ENCODE measurements at regions not wholly inside any gene's neighbourhood (a gene's known extent, or its start where the extent isn't known, plus 50 kb on each side); places are given as distances from the start of the nearest gene placed in this dataset.
"Not testable (repeated sequence)": the region's sequence is repeated elsewhere in the genome, so short reads cannot be mapped to it uniquely, and the experiment has no call there.

DNA sequence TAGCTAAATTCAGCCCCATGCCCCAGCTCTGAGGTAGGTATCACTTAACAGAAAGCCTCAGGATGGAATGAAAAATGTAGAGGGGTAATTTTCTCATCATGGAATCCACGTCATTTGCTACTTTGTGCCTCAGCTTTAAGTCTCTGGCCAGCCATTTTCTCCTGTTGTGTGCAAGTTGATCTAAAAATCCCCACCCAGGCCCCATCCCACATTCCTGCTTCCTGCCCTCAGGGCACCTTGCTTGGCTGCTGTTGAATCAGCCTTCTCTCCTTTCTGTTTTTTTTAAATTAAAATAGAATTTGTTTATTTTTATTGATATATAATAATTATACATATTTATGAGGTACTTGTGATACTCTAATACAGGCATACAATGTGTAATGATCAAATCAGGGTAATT is 179.9 kb upstream of the TSHZ3 start:
- DNase-seq (ENCODE audit: low read depth in 2 of 2): no peak

GRCh38 chr19:31530781-31531180 is 181.5 kb upstream of the TSHZ3 start:
- DNase-seq (ENCODE audit: low read depth in 2 of 2): no peak

GRCh38 chr19:31531326-31531725 is 182.1 kb upstream of the TSHZ3 start:
- DNase-seq (ENCODE audit: low read depth in 2 of 2): no peak

DNA sequence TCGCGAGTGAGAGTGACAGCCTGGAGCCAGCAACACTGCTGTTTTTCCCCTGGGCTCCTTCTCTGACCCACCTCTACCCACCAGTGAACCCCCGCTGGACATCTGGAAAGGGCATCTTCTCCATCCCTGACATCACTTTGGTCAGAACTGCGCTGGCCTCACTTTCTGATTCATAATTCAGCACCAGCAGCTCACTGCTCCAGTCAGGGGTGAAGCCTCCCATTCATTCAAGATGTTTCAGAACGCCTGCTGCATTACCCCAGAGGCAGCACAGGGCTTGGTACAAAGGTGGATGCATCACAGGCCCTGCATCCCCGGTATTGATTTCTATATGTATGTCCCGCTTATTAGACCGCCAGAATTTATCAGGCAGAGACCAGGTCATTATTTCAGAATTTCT is 182.8 kb upstream of the TSHZ3 start:
- no peak for DNase-seq (ENCODE audit: low read depth in 2 of 2)

DNA sequence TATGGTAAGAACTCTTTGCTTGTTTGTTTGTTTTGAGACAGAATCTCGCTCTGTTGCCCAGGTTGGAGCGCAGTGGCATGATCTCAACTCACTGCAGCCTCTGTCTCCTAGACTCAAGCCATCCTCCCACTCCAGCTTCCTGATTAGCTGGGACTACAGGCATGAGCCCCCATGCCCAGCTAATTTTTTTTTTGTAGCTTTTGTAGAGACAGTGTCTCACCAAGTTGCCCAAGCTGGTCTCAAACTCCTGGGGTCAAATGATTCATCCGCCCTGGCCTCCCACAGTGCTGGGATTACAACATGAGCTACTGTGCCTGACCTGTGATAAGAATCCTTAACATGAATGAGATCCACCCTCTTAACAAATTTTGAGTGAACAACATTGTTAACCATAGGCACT is 183.9 kb upstream of the TSHZ3 start:
- DNase-seq (ENCODE audit: low read depth in 2 of 2): no peak

DNA sequence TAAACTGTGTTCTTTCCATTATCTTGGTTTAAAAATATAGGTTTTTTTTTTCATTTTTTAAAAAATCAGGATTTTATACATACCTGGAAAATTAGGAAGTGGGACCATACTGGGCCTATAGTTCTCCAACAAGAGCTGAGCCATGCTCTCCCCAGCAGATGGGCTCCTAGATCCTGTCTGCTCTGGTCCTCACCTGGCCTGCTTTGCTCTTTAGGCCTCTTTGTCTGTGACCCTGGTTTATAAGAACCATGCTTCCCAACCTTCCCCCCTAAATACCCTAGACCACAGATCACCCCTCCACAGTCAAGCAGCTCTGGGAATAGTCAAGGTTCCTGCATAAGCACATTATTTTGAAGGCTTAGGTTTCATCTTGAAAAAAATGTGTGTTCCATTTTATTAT is 185.0 kb upstream of the TSHZ3 start:
- DNase-seq (ENCODE audit: low read depth in 2 of 2): no peak

DNA sequence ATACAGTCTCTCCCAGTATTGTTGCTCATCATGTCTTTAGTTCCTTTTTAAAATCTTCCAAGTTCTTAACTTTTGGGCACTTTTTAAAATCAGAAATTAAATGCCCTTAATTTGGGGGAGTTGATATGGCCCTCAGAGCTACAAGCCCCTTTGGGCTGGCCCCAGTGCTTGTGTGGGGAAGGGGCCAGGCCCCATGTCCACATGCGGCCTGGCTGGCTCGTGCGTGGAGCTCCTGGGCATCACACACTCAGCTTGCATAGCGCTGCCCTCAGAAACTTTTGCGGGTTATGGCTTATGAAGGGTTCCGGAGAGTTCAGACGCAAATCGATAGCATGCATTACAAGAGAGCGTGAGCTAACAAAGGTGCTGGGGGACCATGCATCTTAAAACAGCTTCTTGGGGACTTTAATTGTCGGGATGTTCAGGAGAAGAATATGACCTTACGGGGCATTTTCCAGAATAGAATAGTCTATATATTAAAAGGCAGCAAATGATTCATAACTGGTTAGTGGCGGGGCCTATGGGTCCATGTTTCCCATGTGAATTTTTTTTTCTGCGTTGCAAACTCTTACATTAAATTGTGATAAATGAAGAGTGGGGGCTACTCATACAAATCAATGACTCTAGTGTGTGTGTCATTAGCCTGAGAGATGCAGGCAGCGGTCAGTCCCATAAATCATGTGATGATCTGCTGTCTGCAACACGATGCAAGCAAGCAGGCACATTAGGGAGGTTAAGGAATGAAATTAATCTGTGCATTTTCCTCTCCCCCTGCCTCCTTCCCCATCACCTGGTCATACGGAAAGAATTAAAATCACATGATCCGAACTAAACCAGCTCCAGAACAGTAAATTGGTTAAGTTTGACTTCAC is 185.8 kb upstream of the TSHZ3 start:
- no peak for DNase-seq (ENCODE audit: low read depth in 2 of 2)

DNA sequence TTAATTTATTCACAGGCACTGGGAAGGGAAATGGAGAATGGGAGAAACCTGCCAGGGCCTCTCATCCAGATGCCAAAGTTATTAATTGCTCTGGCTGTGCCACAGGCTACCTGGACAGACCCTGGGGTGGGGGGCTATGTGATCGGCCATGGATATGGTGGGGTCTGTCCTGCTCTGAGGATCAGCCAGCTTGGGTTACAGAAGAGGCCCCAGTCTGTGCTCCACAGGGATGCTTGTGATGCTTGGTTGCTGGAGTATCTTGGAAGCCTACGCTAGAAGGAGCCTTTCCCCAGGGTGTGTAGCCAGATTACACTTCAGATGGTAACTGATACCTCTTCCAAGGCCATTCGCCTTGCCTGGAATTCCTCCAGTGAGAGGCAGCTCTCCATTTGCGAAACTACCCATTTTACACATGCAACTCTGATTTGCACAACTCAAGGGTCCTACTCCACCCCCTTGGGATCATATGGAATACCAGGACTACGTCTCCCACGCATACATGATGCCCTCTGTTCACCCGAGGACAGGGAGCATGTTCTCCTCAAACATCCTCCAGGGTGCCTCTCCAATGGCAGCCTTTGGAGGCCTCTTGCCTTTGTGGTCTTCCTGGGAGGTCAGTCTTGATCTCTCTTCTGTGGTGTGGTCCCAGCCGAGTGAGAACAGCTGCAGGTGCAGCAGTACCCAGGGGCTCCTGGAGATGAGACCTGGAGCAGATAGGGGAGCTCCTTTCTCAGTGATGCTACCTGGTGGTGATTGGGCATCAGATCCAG is 186.6 kb upstream of the TSHZ3 start:
- no peak for DNase-seq (ENCODE audit: low read depth in 2 of 2)

GRCh38 chr19:31537136-31537535 is 187.9 kb upstream of the TSHZ3 start:
- no peak for DNase-seq (ENCODE audit: low read depth in 2 of 2)

GRCh38 chr19:31537902-31538301 is 188.7 kb upstream of the TSHZ3 start:
- not testable (repeated sequence) for DNase-seq (ENCODE audit: low read depth in 2 of 2)

GRCh38 chr19:31538879-31539278 is 189.6 kb upstream of the TSHZ3 start:
- DNase-seq (ENCODE audit: low read depth in 2 of 2): no peak

- DNase-seq (ENCODE audit: low read depth in 2 of 2): no peak
Measured at GRCh38 chr19:31539386-31539785, 190.2 kb upstream of the TSHZ3 start.

GRCh38 chr19:31541396-31541795 is 192.2 kb upstream of the TSHZ3 start:
- DNase-seq (ENCODE audit: low read depth in 2 of 2): no peak

GRCh38 chr19:31543456-31543855 is 194.2 kb upstream of the TSHZ3 start:
- no peak for DNase-seq (ENCODE audit: low read depth in 2 of 2)

DNA sequence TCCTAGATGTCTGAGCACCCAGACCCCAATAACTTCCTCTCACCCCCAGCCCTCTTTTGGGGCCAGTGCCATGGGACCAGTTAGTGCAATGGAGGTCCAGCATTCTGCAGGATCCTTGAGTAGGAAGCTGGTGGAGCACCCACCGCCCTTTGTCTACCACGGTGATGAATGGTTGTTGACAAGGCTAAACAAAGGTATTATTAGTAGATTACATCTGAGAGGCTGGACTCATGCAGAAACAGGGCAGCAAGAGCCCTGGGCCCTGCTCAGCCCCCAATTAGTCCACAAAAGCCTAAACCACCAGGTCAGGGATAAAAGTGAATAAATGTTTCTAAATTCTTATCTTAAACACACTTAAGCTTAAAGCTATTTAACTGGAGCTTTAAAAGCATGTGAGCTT is 196.5 kb upstream of the TSHZ3 start:
- no peak for DNase-seq (ENCODE audit: low read depth in 2 of 2)

DNA sequence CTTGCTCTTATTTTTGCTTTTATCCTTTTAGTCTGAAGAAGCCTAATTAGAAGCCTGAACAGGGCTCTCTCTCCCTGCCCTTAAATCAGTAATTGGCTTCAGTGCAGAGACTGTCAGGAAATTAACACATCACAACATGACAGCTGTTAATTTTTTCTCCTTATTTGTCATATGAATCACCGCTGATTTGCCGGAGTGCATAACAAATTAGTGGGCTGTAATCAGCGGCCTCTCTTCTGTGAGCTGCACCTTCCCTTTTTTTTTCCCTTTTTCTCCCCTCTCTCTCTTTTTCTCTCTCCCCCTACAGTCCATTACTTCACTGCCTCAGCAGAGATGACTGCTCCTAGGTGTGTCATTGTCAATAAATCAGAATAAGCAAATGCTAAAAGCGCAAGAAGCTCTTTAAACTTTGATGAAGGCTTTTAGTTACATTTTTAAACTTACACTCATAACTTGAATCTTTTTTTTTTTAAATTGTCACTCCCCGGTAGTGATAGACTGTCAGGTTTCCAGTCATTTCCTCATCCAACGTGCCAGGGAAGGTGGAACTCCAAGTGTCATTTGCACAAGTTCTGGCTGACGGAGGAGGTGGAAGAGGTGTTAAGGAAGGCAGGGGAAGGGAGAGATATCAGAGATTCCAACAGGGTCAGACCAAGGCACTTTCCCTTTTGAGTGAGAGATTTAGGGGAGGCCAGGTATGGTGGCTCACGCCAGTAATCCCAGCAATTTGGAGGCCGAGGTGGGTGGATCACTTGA is 197.1 kb upstream of the TSHZ3 start:
- no peak for DNase-seq (ENCODE audit: low read depth in 2 of 2)

- DNase-seq (ENCODE audit: low read depth in 2 of 2): no peak
Measured at GRCh38 chr19:31548941-31549340, 199.7 kb upstream of the TSHZ3 start.

GRCh38 chr19:31553112-31553845 is 204.0 kb upstream of the TSHZ3 start:
- no peak for DNase-seq (ENCODE audit: low read depth in 2 of 2)

- no peak for DNase-seq (ENCODE audit: low read depth in 2 of 2)
Measured at GRCh38 chr19:31553846-31554215, 204.6 kb upstream of the TSHZ3 start.

DNA sequence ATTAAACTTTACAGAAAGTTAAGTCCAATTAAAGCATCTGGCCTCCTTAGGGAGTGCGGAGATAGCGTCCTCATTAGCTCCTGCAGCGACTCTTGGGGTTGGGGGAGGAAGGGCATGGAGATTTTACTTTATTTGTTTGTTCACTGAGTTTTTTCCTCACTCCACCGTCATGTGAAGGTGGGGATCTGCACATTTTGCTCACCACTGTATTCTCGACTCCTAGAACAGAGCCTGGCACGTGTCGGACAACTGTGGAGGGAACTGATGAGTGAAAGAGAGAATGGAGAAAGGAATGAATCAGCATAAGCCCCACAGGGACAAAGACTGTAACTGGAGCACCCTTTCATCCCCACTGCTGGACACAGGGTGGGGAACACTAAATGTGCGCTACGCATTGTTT is 205.1 kb upstream of the TSHZ3 start:
- DNase-seq (ENCODE audit: low read depth in 2 of 2): no peak

DNA sequence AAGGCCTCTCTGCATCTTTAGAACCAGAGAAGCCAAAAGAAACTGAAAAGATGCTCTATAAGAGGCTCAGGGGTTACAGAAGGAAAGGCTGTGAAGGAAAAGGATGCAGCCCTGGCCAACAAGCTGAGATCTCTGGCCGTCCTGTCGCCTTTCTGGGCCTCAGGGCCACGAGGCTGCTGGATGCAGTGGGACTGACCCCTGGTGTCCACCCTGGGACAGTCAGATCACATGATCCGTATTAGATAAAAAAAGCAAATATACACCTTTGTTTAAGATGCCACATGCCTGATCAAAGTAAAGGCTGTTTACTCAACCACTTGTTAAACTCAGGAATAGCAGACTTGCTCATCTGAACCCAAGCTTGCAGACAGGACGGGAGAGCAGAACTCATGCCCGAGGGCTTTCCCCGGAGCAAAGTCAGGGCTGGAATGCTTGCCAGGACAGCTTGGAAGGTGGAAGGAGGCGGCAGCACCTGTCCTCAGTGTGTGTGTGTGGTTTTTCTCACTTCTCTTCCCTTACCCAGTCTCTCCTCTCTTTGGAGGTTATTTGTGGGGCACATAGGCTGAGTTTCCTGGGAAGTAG is 206.5 kb upstream of the TSHZ3 start:
- no peak for DNase-seq (ENCODE audit: low read depth in 2 of 2)

Data from stimulated activated CD8-positive, alpha-beta memory T cell treated with anti-CD3 and anti-CD28 coated beads, Interleukin-15, amount 100 ng/mL, for 48 hours (primary cell).